HG03159 (cell line): ENCODE measurements at regions not wholly inside any gene's neighbourhood (a gene's known extent, or its start where the extent isn't known, plus 50 kb on each side); places are given as distances from the start of the nearest gene placed in this dataset.
"Not testable (repeated sequence)": the region's sequence is repeated elsewhere in the genome, so short reads cannot be mapped to it uniquely, and the experiment has no call there.

Experiments used
- ATAC-seq: cut with Tn5 transposase; IDR thresholded peaks from one replicate; pipeline ENCODE4 v1.9.1; 2021; ENCODE audit warnings: mild to moderate bottlenecking, moderate library complexity; ENCODE audit not compliant: unreplicated experiment

GRCh38 chr7:33776788-33777187 lies 128.6 kb upstream of the BMPER start:
- ATAC-seq: no peak

- no peak for ATAC-seq
Observed at GRCh38 chr7:33778195-33778594, 127.1 kb upstream of the BMPER start.

GRCh38 chr7:33779216-33779615 lies 126.1 kb upstream of the BMPER start:
- ATAC-seq: no peak

- no peak for ATAC-seq
Observed at GRCh38 chr7:33781167-33781566, 124.2 kb upstream of the BMPER start.

- no peak for ATAC-seq
Observed at GRCh38 chr7:33781796-33782195, 123.5 kb upstream of the BMPER start.

- ATAC-seq: no peak
Observed at GRCh38 chr7:33784000-33784399, 121.3 kb upstream of the BMPER start.

- no peak for ATAC-seq
Observed at GRCh38 chr7:33788531-33788930, 116.8 kb upstream of the BMPER start.

- no peak for ATAC-seq
Observed at GRCh38 chr7:33789871-33790630, 115.3 kb upstream of the BMPER start.

GRCh38 chr7:33790746-33791145 lies 114.6 kb upstream of the BMPER start:
- no peak for ATAC-seq

- ATAC-seq: no peak
Observed at GRCh38 chr7:33792041-33792440, 113.3 kb upstream of the BMPER start.

- no peak for ATAC-seq
Observed at GRCh38 chr7:33792547-33793105, 112.7 kb upstream of the BMPER start.

GRCh38 chr7:33793616-33794015 lies 111.7 kb upstream of the BMPER start:
- no peak for ATAC-seq

- no peak for ATAC-seq
Observed at GRCh38 chr7:33794419-33794818, 110.9 kb upstream of the BMPER start.

- ATAC-seq: no peak
Observed at GRCh38 chr7:33794959-33795358, 110.4 kb upstream of the BMPER start.

- ATAC-seq: no peak
Observed at GRCh38 chr7:33796538-33796937, 108.8 kb upstream of the BMPER start.

GRCh38 chr7:33797512-33797911 lies 107.8 kb upstream of the BMPER start:
- ATAC-seq: not testable (repeated sequence)

GRCh38 chr7:33798686-33799325 lies 106.5 kb upstream of the BMPER start:
- no peak for ATAC-seq

- ATAC-seq: no peak
Observed at GRCh38 chr7:33799766-33800165, 105.6 kb upstream of the BMPER start.

GRCh38 chr7:33802600-33802999 lies 102.7 kb upstream of the BMPER start:
- no peak for ATAC-seq

GRCh38 chr7:33804140-33804660 lies 101.1 kb upstream of the BMPER start:
- ATAC-seq: no peak

- no peak for ATAC-seq
Observed at GRCh38 chr7:33805630-33806233, 99.6 kb upstream of the BMPER start.
